ENCODE measurements at regions not wholly inside any gene's neighbourhood (a gene's known extent, or its start where the extent isn't known, plus 50 kb on each side); places are given as distances from the start of the nearest gene placed in this dataset.

DNA sequence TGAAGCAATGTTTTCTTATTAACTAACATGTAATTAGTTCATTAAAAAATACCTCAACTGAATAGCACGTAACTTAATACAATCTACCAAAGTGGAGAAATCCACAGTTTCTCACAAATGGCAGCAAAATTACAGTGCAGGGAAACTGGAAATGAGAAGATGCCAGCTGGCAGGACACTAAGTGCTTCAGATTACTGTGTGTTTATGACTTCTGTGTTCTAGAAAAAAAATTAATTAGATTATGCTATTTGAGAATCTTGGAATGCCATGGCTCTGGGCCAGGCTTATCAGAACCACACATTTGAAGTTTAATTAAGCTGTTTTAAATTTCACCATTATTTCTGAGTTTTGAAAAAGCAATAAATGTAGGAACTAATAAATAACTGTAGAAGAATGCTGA is 357.6 kb downstream of the TGFB2 start:
- Histone ChIP-seq H3K4me1 (replicated peaks in 1 of 4; ENCODE audit: control insufficient read depth in 3 of 4, insufficient read depth in 4 of 4, low read length in 3 of 4) (no peaks in the 10 kb centered on the region), H2BK12ac (ENCODE audit: low read depth, low read length) (no peak overlapping the region), H2BK5ac (ENCODE audit: low read depth, low read length) (no peak overlapping the region), H3K79me2 (ENCODE audit: control insufficient read depth in 1 of 2, insufficient read depth in 2 of 2, low read length in 2 of 2) (no peaks in the 10 kb centered on the region), H3K18ac (ENCODE audit: extremely low read depth, low read length) (no peak overlapping the region), H3K36me3 (ENCODE audit: control insufficient read depth in 2 of 4, insufficient read depth in 4 of 4, low read length in 3 of 4) (no peaks in the 10 kb centered on the region), H3K14ac (ENCODE audit: insufficient read length) (no peak overlapping the region), H2AFZ (ENCODE audit: low read length) (no peak overlapping the region), H2BK120ac (replicated peaks; ENCODE audit: low read depth, low read length) (no peak overlapping the region), H4K20me1 (replicated peaks in 1 of 2; ENCODE audit: control insufficient read depth in 1 of 2, insufficient read depth in 2 of 2, low read length in 2 of 2) (no peaks in the 10 kb centered on the region), H4K8ac (ENCODE audit: extremely low read depth, insufficient read depth, low read length) (no peak overlapping the region), H3K23me2 (ENCODE audit: low read depth, low read length) (no peaks in the 10 kb centered on the region), H3K79me1 (ENCODE audit: low read depth, low read length) (no peaks in the 10 kb centered on the region), H3K27me3 (replicated peaks in 1 of 4; ENCODE audit: control insufficient read depth in 3 of 4, extremely low read depth in 1 of 4, insufficient read depth in 3 of 4, low read length in 3 of 4) (no peaks in the 10 kb centered on the region), H4K91ac (replicated peaks; ENCODE audit: insufficient read length, low read length) (no peak overlapping the region), H3K9me3 (ENCODE audit: insufficient read depth in 2 of 2, low read depth in 1 of 2, low read length in 1 of 2) (no peaks in the 10 kb centered on the region), H2AK5ac (ENCODE audit: low read depth, low read length) (no peak overlapping the region), H3K4me3 (ENCODE audit: extremely low read depth in 1 of 4, insufficient read depth in 2 of 4, low read depth in 3 of 4, low read length in 4 of 4) (no peak overlapping the region), H2BK15ac (ENCODE audit: low read length) (no peak overlapping the region), H3K23ac (ENCODE audit: insufficient read length) (no peak overlapping the region), H4K5ac (ENCODE audit: insufficient read length, low read depth, low read length) (no peak overlapping the region), H3K9ac (replicated peaks in 1 of 4; ENCODE audit: extremely low read depth in 1 of 4, low read depth in 3 of 4, low read length in 3 of 4) (no peak overlapping the region), H3K56ac (replicated peaks; ENCODE audit: insufficient read length, low read depth, low read length) (no peak overlapping the region), H3K27ac (ENCODE audit: low read depth, low read length) (no peak overlapping the region), H2BK20ac (ENCODE audit: low read length) (no peak overlapping the region), H3K4me2 (ENCODE audit: insufficient read depth in 1 of 2, low read depth in 2 of 2, low read length in 2 of 2) (no peak overlapping the region), H3K4ac (replicated peaks; ENCODE audit: insufficient read length, low read depth, low read length) (no peak overlapping the region)
- WGBS, 2 experiments (ENCODE audit: extremely low coverage in 1 of 2, insufficient coverage in 1 of 2, insufficient read length in 1 of 2, insufficient replicate concordance in 2 of 2, low coverage in 1 of 2, low lambda C conversion rate in 2 of 2, missing lambda C conversion rate in 1 of 2) = 95% methylated on average over 1 of the region's 1 CpG; no CpG with 5 or more reads in 1 of the 2 experiments
- no peak for DNase-seq (ENCODE audit: low read depth in 1 of 2, low spot score in 2 of 2)
- TF ChIP-seq RBBP5 (IDR thresholded peaks at IDR 0.05; ENCODE audit: borderline replicate concordance, low read depth, low read length) = no peak
- TF ChIP-seq HDAC6 (IDR thresholded peaks at IDR 0.05; ENCODE audit: low read depth, low read length) = no peak
- TF ChIP-seq GTF2F1 (IDR thresholded peaks at IDR 0.05; ENCODE audit: borderline replicate concordance, low read depth, low read length) = no peak
- no peak for TF ChIP-seq BRCA1 (IDR thresholded peaks at IDR 0.05; ENCODE audit: low read depth, low read length)
- no peak for TF ChIP-seq CTBP2 (IDR thresholded peaks at IDR 0.05; ENCODE audit: borderline replicate concordance, insufficient read depth, insufficient read length, low read length)
- no peak for TF ChIP-seq MAFK (IDR thresholded peaks at IDR 0.05; ENCODE audit: low read depth, low read length)
- TF ChIP-seq RAD21 (IDR thresholded peaks at IDR 0.05 in 1 of 2, conservative IDR thresholded peaks at IDR 0.05 in 1 of 2; ENCODE audit: low read depth in 2 of 2, low read length in 2 of 2) = no peak
- TF ChIP-seq NANOG (IDR thresholded peaks at IDR 0.05; ENCODE audit: insufficient read depth, low read depth, low read length, poor library complexity, severe bottlenecking) = no peak
- no peak for TF ChIP-seq ASH2L (IDR thresholded peaks at IDR 0.05; ENCODE audit: low read length)
- no peak for TF ChIP-seq BCL11A (IDR thresholded peaks at IDR 0.05; ENCODE audit: low read depth in 2 of 2, low read length in 2 of 2)
- TF ChIP-seq KDM4A (IDR thresholded peaks at IDR 0.05; ENCODE audit: low read depth, low read length, severe bottlenecking) = no peak
- TF ChIP-seq POLR2AphosphoS5 (IDR thresholded peaks at IDR 0.05; ENCODE audit: low read depth, low read length) = no peak
- ChIA-PET CTCF (ENCODE audit: partially characterized antibody) (interaction anchor here (1.1 kb wide), 1 partner anchor 286 kb away, joined by 3 read pairs; no protein-coding TSS in a partner anchor), POLR2A (ENCODE audit: partially characterized antibody) (no interaction called here)
- no peak for FAIRE-seq
